ENCODE measurements at regions not wholly inside any gene's neighbourhood (a gene's known extent, or its start where the extent isn't known, plus 50 kb on each side); places are given as distances from the start of the nearest gene placed in this dataset.

GRCh38 chr4:43373201-43373600 lies 480.7 kb downstream of the GRXCR1 start:
- BruUV-seq (replicated peaks), result no TSS peak
- H3K9ac ChIP-seq (replicated peaks; ENCODE audit: extremely low read depth, insufficient read depth, low read length), result no peak overlapping the region
- TF ChIP-seq MAX (IDR thresholded peaks at IDR 0.05; ENCODE audit: insufficient read depth, insufficient read length) (no peak), GATA2 (IDR thresholded peaks at IDR 0.05; ENCODE audit: insufficient read depth, insufficient read length, low read depth, low read length) (no peak), POLR2AphosphoS5 (IDR thresholded peaks at IDR 0.05; ENCODE audit: insufficient read depth, low read depth, low read length) (no peak), JUN (IDR thresholded peaks at IDR 0.05; ENCODE audit: borderline replicate concordance, insufficient read depth, insufficient read length, low read depth) (no peak), EZH2 (IDR thresholded peaks at IDR 0.05; ENCODE audit: borderline replicate concordance, low read depth, low read length, severe bottlenecking) (no peak), CTCF (IDR thresholded peaks at IDR 0.05; ENCODE audit: extremely low read depth in 1 of 2, insufficient read depth in 1 of 2, low read depth in 1 of 2, low read length in 2 of 2) (no peak), FOS (IDR thresholded peaks at IDR 0.05; ENCODE audit: borderline replicate concordance, insufficient read depth, low read length) (no peak), POLR2A (IDR thresholded peaks at IDR 0.05; ENCODE audit: low read depth, low read length) (no peak), MYC (IDR thresholded peaks at IDR 0.05; ENCODE audit: low read depth, low read length) (no peak)
- H3K36me3 ChIP-seq (ENCODE audit: control insufficient read depth in 2 of 2, extremely low read depth in 1 of 2, insufficient read depth in 2 of 2, low read length in 2 of 2), result no peaks in the 10 kb centered on the region
- CTCF ChIA-PET, result no interaction called here
- no peak for FAIRE-seq
- POLR2A ChIA-PET, result no interaction called here
- no peak overlapping the region for H3K4me3 ChIP-seq (replicated peaks in 1 of 3; ENCODE audit: insufficient read depth in 1 of 3, low read depth in 1 of 3, low read length in 3 of 3)
- intact Hi-C loops (cut with micrococcal nuclease), result no loop called here
- no peaks in the 10 kb centered on the region for H4K20me1 ChIP-seq (replicated peaks; ENCODE audit: control insufficient read depth, extremely low read depth, insufficient read depth, low read length)
- H3K9me1 ChIP-seq (replicated peaks; ENCODE audit: control insufficient read depth, extremely low read depth, insufficient read depth, low read length), result no peaks in the 10 kb centered on the region
- no peaks in the 10 kb centered on the region for H3K4me1 ChIP-seq (ENCODE audit: control insufficient read depth, extremely low read depth, insufficient read depth, low read length)
- no peak overlapping the region for H3K27ac ChIP-seq (ENCODE audit: insufficient read depth, low read depth, low read length)
- no peak overlapping the region for H2AFZ ChIP-seq (ENCODE audit: low read depth, low read length)
- H3K4me2 ChIP-seq (ENCODE audit: insufficient read depth, low read length), result no peak overlapping the region
- dilution Hi-C loops (cut with MboI; ENCODE audit: extremely low pct_ligation_motif_present, low sequenced_read_pairs), result no loop called here
- DNase-seq (ENCODE audit: low read depth, low spot score), result no peak
- no peaks in the 10 kb centered on the region for H3K79me2 ChIP-seq (ENCODE audit: control insufficient read depth, insufficient read depth, low read length)
- H3K9me3 ChIP-seq (replicated peaks; ENCODE audit: control insufficient read depth, insufficient read depth, low read length), result peaks cover 1% of the 10 kb centered on the region
- H3K27me3 ChIP-seq (ENCODE audit: control insufficient read depth in 2 of 2, insufficient read depth in 2 of 2, low read length in 2 of 2), result no peaks in the 10 kb centered on the region
